BE2C (cell line): ENCODE measurements at regions not wholly inside any gene's neighbourhood (a gene's known extent, or its start where the extent isn't known, plus 50 kb on each side); places are given as distances from the start of the nearest gene placed in this dataset.

Experiments used
- DNase-seq: peaks from one replicate; pipeline ENCODE4 v3.0.0-alpha.2; 2020
- H3K27me3 ChIP-seq: fragments of 250-450 bp; sonication (Bioruptor Pico); 2 replicates; pipeline ENCODE4 v1.5.1; 2020; ENCODE audit warnings: mild to moderate bottlenecking
- H3K36me3 ChIP-seq: fragments of 250-450 bp; sonication (Bioruptor Pico); 2 replicates; pipeline ENCODE4 v1.5.1; 2020; ENCODE audit warnings: mild to moderate bottlenecking
- H3K4me1 ChIP-seq: fragments of 250-450 bp; sonication (Bioruptor Pico); 2 replicates; pipeline ENCODE4 v1.5.1; 2020
- H3K4me3 ChIP-seq: 2 replicates; pipeline ENCODE4 v1.5.1; 2011; ENCODE audit warnings: low read depth, low read length
- H3K9me3 ChIP-seq: fragments of 250-450 bp; sonication (Bioruptor Pico); 2 replicates; pipeline ENCODE4 v1.5.1; 2020
- CTCF ChIP-seq: IDR thresholded peaks from 2 replicates; pipeline ENCODE4 v1.5.1; 2012; ENCODE audit warnings: mild to moderate bottlenecking, low read depth, low read length

GRCh38 chr13:105627270-105627669 is 908.2 kb downstream of the EFNB2 start:
- Histone ChIP-seq H3K4me3 (no peak overlapping the region), H3K4me1 (no peaks in the 10 kb centered on the region), H3K27me3 (no peaks in the 10 kb centered on the region), H3K36me3 (no peaks in the 10 kb centered on the region), H3K9me3 (no peaks in the 10 kb centered on the region)
- DNase-seq = no peak
- TF ChIP-seq CTCF = no peak

- no peak for TF ChIP-seq CTCF
- no peaks in the 10 kb centered on the region for H3K4me1 ChIP-seq
- no peak for DNase-seq
These were observed 909.8 kb downstream of the EFNB2 start for GRCh38 chr13:105625691-105626090.

GRCh38 chr13:105616333-105617075 is 919.0 kb downstream of the EFNB2 start:
- Histone ChIP-seq H3K9me3 (no peaks in the 10 kb centered on the region), H3K27me3 (no peaks in the 10 kb centered on the region), H3K4me1 (no peaks in the 10 kb centered on the region), H3K4me3 (no peak overlapping the region), H3K36me3 (no peaks in the 10 kb centered on the region)
- TF ChIP-seq CTCF = no peak
- no peak for DNase-seq

More at GRCh38 chr13:105625691-105626090, 909.8 kb downstream of the EFNB2 start:
- no peaks in the 10 kb centered on the region for H3K9me3 ChIP-seq
- H3K4me3 ChIP-seq = no peak overlapping the region
- H3K36me3 ChIP-seq = no peaks in the 10 kb centered on the region
- H3K27me3 ChIP-seq = no peaks in the 10 kb centered on the region

- H3K36me3 ChIP-seq = no peaks in the 10 kb centered on the region
- no peak for DNase-seq
- H3K4me3 ChIP-seq = no peak overlapping the region
- H3K9me3 ChIP-seq = no peaks in the 10 kb centered on the region
- no peaks in the 10 kb centered on the region for H3K27me3 ChIP-seq
- H3K4me1 ChIP-seq = no peaks in the 10 kb centered on the region
- TF ChIP-seq CTCF = no peak
These were observed 922.9 kb downstream of the EFNB2 start for GRCh38 chr13:105612541-105612940.

- Histone ChIP-seq H3K36me3 (no peaks in the 10 kb centered on the region), H3K4me3 (no peak overlapping the region), H3K4me1 (no peaks in the 10 kb centered on the region), H3K27me3 (no peaks in the 10 kb centered on the region), H3K9me3 (no peaks in the 10 kb centered on the region)
- TF ChIP-seq CTCF = no peak
- DNase-seq = no peak
These were observed 924.0 kb downstream of the EFNB2 start for GRCh38 chr13:105611424-105611823.

- H3K4me1 ChIP-seq = peaks cover 2% of the 10 kb centered on the region
These were observed 927.4 kb downstream of the EFNB2 start for GRCh38 chr13:105608104-105608503.

More at GRCh38 chr13:105608104-105608503, 927.4 kb downstream of the EFNB2 start:
- no peak for TF ChIP-seq CTCF
- Histone ChIP-seq H3K4me3 (no peak overlapping the region), H3K27me3 (no peaks in the 10 kb centered on the region), H3K36me3 (no peaks in the 10 kb centered on the region), H3K9me3 (no peaks in the 10 kb centered on the region)
- DNase-seq = no peak
